OCI-LY3 (cell line): ENCODE measurements at regions not wholly inside any gene's neighbourhood (a gene's known extent, or its start where the extent isn't known, plus 50 kb on each side); places are given as distances from the start of the nearest gene placed in this dataset.

Experiments used
- EZH2phosphoT487 ChIP-seq: fragments of 200-600 bp; shearing (Covaris generic); IDR thresholded peaks from 2 replicates; pipeline ENCODE4 v1.6.1; 2018; ENCODE audit warnings: antibody characterized with exemption, mixed run types, low read depth
- TF ChIP-seq, protein P1 (sequence below): fragments of 200-600, 300-600 bp; sonication (generic); IDR thresholded peaks from 2 replicates; pipeline ENCODE4 v1.5.1; 2014; ENCODE audit warnings: antibody characterized with exemption, low read length, low read depth

- TF ChIP-seq, protein P1, sequence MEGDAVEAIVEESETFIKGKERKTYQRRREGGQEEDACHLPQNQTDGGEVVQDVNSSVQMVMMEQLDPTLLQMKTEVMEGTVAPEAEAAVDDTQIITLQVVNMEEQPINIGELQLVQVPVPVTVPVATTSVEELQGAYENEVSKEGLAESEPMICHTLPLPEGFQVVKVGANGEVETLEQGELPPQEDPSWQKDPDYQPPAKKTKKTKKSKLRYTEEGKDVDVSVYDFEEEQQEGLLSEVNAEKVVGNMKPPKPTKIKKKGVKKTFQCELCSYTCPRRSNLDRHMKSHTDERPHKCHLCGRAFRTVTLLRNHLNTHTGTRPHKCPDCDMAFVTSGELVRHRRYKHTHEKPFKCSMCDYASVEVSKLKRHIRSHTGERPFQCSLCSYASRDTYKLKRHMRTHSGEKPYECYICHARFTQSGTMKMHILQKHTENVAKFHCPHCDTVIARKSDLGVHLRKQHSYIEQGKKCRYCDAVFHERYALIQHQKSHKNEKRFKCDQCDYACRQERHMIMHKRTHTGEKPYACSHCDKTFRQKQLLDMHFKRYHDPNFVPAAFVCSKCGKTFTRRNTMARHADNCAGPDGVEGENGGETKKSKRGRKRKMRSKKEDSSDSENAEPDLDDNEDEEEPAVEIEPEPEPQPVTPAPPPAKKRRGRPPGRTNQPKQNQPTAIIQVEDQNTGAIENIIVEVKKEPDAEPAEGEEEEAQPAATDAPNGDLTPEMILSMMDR: no peak
- no peak for TF ChIP-seq EZH2phosphoT487
Measured at GRCh38 chr2:52127527-52127926, 1095.6 kb upstream of the NRXN1 start.
